Effector memory CD8-positive, alpha-beta T cell (primary cell): ENCODE measurements at regions not wholly inside any gene's neighbourhood (a gene's known extent, or its start where the extent isn't known, plus 50 kb on each side); places are given as distances from the start of the nearest gene placed in this dataset.

Experiments
- ATAC-seq: fragments of 150-1000 bp; cut with Tn5 transposase; replicated peaks from 2 replicates; pipeline ENCODE4 v1.10.0; 2021; ENCODE audit warnings: mild to moderate bottlenecking, moderate library complexity
- DNase-seq, 3 experiments: peaks; one replicate each; pipeline ENCODE4 v3.0.0; 2021
- H3K27ac Mint-ChIP-seq, 2 donors: one replicate each; pipeline ENCODE4 v1.8.0; 2022; ENCODE audit warnings: mild to moderate bottlenecking in 2 of 2, mixed read lengths in 2 of 2, moderate library complexity in 2 of 2
- H3K27me3 Mint-ChIP-seq, 2 donors: one replicate each; pipeline ENCODE4 v1.8.0; 2022; ENCODE audit warnings: mixed read lengths in 2 of 2
- H3K36me3 Mint-ChIP-seq: one replicate; pipeline ENCODE4 v1.8.0; 2022; ENCODE audit warnings: mild to moderate bottlenecking, moderate library complexity, mixed read lengths; ENCODE audit not compliant: insufficient read depth
- H3K4me1 Mint-ChIP-seq, 2 donors: one replicate each; pipeline ENCODE4 v1.8.0; 2022; ENCODE audit warnings: low read depth in 2 of 2, mixed read lengths in 2 of 2
- H3K4me3 Mint-ChIP-seq, 2 donors: one replicate each; pipeline ENCODE4 v1.8.0; 2022; ENCODE audit warnings: mild to moderate bottlenecking in 2 of 2, mixed read lengths in 2 of 2, moderate library complexity in 2 of 2
- H3K9me3 Mint-ChIP-seq, 2 donors: one replicate each; pipeline ENCODE4 v1.8.0; 2022; ENCODE audit warnings: mixed read lengths in 2 of 2

DNA sequence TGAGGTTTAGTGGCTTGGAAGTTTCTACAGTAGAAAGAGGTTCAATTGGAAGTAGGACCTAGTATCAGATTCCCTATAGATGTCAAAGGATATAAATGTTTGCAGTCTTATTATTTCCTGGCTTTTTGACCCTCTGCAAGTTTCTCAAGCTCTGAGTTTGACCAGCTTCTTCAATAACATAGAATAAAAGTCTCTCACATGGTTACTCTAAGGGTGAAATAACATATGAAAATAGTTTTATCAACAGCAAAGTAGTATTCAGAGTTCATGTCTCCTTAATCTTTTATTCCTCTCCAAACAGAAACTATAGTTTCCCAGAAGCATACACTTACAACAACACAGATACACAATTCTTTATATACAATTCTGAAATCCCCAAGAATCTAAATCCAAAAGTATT, 132.9 kb upstream of the RND3 start:
- Mint-ChIP-seq H3K4me3 (no peak overlapping the region), H3K36me3 (no peaks in the 10 kb centered on the region), H3K9me3 (no peaks in the 10 kb centered on the region), H3K27me3 (no peaks in the 10 kb centered on the region), H3K27ac (no peak overlapping the region), H3K4me1 (peaks cover 0 to 2% of the 10 kb centered on the region in 2 donors)
- ATAC-seq, result no peak
- DNase-seq, result no peak

DNA sequence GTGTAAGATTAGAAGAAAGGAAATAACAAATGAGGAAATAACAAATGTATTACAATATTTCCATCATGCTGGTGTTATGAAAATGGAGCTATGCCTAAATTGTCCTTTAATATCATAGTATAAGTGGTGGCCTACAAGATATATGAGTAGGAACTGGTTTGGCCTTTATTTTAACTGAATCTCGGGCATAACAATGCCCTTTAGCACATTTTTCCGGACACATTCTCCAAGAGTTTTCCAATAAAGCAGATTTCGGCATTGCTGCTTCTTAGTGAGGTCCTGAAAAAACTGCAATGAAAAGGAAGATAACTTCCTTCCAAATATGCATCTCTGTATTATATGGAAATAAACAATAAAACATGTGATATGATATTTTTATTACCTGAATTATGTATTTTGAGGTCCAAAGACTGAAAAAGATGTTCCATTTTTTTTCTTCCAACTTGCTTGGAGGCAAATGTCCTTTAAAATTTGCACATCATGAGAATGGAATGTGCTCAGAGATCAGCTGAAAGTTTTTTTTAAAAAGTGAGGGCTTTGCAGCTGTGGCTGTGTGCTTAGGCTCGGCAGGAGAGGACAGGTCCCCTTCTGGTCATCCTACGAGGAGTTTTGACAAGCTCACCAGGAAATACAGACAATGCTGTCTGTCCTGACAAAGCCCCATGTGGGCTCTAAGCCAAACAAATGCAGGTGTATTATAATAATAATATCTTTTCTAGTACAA, 132.3 kb upstream of the RND3 start:
- Mint-ChIP-seq H3K27me3 (no peaks in the 10 kb centered on the region), H3K36me3 (no peaks in the 10 kb centered on the region), H3K4me1 (peaks cover 0 to 2% of the 10 kb centered on the region in 2 donors), H3K9me3 (no peaks in the 10 kb centered on the region), H3K4me3 (no peak overlapping the region), H3K27ac (no peak overlapping the region)
- DNase-seq (no peak), ATAC-seq (no peak)

DNA sequence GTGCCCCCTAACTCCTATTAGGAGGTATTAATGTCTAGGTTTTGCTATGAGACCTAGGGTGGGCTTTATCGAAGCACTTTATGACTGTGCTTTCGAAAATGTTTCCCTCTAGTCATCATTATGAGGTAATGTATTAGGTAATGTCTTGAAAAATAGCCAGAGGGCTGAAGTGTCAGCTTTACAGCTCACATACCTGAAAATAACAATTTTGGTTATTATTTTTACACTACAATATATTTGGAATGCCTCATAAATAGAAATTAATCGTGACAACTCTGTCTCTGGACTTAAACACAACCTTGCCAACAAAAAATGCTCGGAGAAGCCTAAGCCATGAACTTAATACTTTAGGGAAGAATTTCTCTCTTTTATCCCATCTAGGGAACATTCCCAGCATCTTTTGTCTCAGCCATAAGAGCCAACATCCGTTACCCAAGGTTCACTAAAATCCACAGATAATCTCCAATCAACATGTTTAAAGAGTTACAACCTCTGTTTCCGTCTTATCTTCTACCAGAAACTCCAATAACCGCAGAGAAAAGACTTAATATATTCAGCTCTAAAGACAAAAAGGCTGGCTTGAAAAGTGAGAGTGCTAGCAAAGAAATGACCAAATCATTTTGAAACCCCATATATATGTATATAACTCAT, 130.9 kb upstream of the RND3 start:
- no peaks in the 10 kb centered on the region for H3K4me1 Mint-ChIP-seq
- H3K9me3 Mint-ChIP-seq, result no peaks in the 10 kb centered on the region
- ATAC-seq (no peak), DNase-seq (no peak)
- no peak overlapping the region for H3K4me3 Mint-ChIP-seq
- H3K27me3 Mint-ChIP-seq, result no peaks in the 10 kb centered on the region
- H3K36me3 Mint-ChIP-seq, result no peaks in the 10 kb centered on the region
- no peak overlapping the region for H3K27ac Mint-ChIP-seq

DNA sequence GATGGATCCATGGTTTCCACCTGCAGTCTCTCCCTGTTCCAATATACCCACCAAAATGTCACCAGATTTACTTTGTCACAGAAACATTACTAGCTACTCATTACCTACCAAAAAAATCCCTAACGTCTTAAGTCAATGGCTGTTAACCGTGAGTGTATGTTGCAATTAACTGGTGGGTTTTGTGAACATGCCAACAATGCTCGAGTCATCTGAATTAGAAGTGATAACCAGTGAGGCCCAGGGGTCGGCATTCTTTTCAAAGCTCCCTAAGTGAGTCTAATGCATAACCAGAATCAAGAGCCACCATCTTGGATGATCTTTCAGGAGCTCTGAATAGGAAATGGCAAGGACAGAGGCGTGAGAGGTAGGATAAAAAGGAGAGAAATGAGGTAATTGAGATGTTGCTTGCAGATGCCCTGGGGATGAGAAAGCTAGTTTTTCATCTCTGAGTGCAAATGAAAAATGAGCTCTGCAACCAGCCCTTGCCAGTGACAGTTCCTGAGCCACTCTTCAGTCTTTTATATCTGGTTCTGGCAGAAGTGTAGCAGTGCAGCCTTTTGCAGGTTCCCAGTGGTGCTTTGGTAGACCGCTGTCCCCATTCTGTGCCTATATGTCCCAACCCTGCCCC, 130.0 kb upstream of the RND3 start:
- Mint-ChIP-seq H3K9me3 (no peaks in the 10 kb centered on the region), H3K36me3 (no peaks in the 10 kb centered on the region), H3K4me3 (no peak overlapping the region), H3K4me1 (no peaks in the 10 kb centered on the region), H3K27me3 (no peaks in the 10 kb centered on the region), H3K27ac (no peak overlapping the region)
- ATAC-seq (no peak), DNase-seq (no peak)

DNA sequence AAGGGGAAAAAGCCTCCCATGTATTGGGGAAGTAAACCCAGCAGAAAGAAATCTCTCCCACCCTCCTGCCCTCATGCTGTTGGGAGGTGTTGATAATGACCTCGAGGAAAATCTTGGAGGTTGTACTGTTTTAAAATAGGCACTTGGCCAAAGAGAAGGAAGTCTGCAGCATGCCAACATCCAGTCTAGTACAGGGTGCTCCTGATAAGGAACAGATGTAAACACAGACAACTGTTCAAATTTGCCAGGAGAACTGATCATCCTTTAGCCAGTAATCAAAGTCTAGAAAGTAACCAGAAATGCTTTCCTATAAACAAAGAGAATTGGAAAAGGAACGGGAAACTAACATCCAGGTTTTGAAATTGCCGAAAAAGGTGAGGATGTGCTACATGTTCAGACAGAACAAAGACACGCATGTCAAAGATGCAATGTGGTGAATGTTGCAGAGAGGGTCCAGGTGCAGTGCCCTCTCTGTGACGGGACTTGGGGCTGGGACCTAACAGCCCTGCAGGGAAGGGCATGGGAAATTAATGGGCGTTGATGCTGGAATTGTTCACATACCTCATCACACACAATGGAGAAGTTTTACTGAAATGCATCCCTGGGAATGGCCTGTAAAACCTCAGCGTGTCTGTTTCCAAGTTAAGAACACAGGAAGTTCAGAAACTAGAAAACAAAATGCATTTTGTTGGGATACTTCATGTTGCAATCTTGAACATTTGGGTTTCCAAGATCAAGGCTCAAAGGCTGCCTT, 125.7 kb upstream of the RND3 start:
- no peak overlapping the region for H3K4me3 Mint-ChIP-seq
- DNase-seq (no peak), ATAC-seq (no peak)
- no peaks in the 10 kb centered on the region for H3K36me3 Mint-ChIP-seq
- no peaks in the 10 kb centered on the region for H3K9me3 Mint-ChIP-seq
- H3K27me3 Mint-ChIP-seq, result no peaks in the 10 kb centered on the region
- no peaks in the 10 kb centered on the region for H3K4me1 Mint-ChIP-seq
- H3K27ac Mint-ChIP-seq, result no peak overlapping the region

DNA sequence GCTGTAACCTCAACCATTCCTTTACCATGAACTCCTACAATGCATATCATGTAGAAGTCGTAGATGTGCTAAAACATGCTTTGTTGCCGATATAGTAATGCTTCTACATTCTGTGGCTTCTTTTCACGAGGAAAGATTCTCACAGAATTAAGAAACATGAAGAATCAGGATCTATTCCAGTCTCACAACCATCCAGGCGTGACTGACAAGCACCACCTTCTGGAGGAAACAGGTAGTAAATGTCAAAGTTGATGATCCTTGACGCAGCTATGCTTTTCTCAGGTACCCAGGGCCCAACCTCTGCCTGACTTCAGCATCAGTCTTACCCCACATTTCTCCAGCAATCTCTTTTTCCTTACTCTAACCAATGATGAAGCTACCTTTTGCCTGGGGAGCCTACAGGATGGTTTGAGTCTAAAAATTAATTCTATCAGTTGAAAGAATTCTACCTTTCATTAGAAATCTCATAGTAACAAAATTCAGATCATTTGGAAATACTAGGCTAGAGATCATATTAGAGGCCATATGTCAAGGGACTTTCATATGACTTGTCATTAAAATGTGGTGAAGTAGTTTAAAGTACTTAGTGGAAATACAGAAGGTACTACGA, 123.3 kb upstream of the RND3 start:
- Mint-ChIP-seq H3K4me1 (no peaks in the 10 kb centered on the region), H3K4me3 (no peak overlapping the region), H3K27me3 (no peaks in the 10 kb centered on the region), H3K36me3 (no peaks in the 10 kb centered on the region), H3K27ac (no peak overlapping the region), H3K9me3 (no peaks in the 10 kb centered on the region)
- no peak for ATAC-seq
- DNase-seq, result no peak

DNA sequence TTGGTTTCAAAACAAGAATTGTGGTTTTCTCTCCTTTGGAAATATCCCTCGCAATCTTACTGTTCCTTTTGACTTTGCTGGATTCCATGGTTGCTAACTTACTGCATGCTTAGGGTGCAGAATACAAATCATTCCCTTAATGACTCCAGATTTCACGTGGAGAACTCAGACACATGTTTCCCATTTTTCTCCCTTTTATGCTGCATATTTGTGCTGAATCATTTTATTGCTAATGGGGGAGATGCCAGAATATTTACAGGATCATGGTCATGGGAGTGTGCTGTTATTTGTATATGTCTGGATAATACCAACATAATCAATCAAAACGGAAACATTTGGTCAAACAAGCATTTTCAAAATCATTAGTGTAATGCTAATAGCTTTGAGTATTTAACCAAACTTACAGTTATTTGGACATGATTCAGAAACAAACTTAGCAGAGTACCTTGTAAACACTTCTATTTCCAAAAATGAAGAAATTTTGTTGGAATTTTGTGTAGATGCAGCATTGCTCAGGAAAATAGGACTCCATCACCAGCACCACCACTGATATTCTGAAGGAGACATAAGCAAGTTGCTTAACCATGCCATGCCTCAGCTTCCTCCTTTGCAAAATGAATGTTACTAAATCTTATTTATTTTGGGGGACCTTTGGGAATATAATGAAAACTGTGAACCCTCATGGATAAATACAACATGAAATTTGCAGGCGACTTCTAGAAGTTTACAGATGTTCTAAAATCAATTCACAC, 122.5 kb upstream of the RND3 start:
- H3K27ac Mint-ChIP-seq, result no peak overlapping the region
- DNase-seq (no peak), ATAC-seq (no peak)
- H3K36me3 Mint-ChIP-seq, result no peaks in the 10 kb centered on the region
- no peaks in the 10 kb centered on the region for H3K9me3 Mint-ChIP-seq
- no peak overlapping the region for H3K4me3 Mint-ChIP-seq
- no peaks in the 10 kb centered on the region for H3K4me1 Mint-ChIP-seq
- no peaks in the 10 kb centered on the region for H3K27me3 Mint-ChIP-seq

DNA sequence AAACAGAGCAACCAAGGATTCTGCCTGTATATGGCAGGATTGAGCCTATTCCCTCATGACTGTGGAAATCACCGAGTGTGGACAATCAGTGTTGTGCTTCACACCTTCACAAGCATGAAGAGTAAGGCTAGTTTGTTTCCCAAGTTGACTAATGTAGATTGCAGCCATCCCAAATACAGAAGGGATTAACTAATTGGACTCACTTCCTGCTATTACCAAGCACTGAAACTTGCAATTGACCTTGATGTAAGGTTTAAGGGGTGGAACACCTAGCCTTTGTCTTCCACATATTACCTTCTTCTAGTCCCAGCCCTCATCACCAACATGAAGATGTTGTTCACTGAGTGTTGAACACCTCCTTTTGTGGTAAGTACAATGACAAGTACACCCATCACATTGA, 120.9 kb upstream of the RND3 start:
- no peaks in the 10 kb centered on the region for H3K27me3 Mint-ChIP-seq
- H3K9me3 Mint-ChIP-seq, result no peaks in the 10 kb centered on the region
- no peak for DNase-seq

DNA sequence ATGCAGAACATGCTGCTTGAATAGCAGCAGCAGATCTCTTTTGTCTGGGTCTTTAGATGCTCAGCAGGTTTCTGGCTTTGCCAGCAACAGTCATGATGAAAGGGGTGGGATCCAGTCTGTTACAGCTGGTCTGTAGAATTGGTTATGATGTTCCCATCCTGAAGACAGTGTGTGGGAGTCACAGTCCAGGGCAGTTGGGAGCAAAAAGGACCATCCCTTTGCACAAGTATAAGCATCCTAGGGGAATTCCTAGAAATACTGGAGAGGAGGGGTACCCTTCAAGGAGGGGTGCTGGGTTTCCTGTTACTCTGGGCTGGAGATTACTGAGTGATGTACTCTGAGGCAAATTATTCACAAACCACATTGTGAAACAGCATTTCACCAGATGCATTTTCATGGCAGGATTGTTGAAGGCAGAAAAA, 119.9 kb upstream of the RND3 start:
- ATAC-seq (no peak), DNase-seq (no peak)
- H3K27ac Mint-ChIP-seq, result no peak overlapping the region
- no peaks in the 10 kb centered on the region for H3K36me3 Mint-ChIP-seq
- no peak overlapping the region for H3K4me3 Mint-ChIP-seq
- no peaks in the 10 kb centered on the region for H3K9me3 Mint-ChIP-seq
- no peaks in the 10 kb centered on the region for H3K4me1 Mint-ChIP-seq
- no peaks in the 10 kb centered on the region for H3K27me3 Mint-ChIP-seq

More for the DNA sequence above, 120.9 kb upstream of the RND3 start:
- Mint-ChIP-seq H3K36me3 (no peaks in the 10 kb centered on the region), H3K4me1 (no peaks in the 10 kb centered on the region), H3K27ac (no peak overlapping the region), H3K4me3 (no peak overlapping the region)
- no peak for ATAC-seq

DNA sequence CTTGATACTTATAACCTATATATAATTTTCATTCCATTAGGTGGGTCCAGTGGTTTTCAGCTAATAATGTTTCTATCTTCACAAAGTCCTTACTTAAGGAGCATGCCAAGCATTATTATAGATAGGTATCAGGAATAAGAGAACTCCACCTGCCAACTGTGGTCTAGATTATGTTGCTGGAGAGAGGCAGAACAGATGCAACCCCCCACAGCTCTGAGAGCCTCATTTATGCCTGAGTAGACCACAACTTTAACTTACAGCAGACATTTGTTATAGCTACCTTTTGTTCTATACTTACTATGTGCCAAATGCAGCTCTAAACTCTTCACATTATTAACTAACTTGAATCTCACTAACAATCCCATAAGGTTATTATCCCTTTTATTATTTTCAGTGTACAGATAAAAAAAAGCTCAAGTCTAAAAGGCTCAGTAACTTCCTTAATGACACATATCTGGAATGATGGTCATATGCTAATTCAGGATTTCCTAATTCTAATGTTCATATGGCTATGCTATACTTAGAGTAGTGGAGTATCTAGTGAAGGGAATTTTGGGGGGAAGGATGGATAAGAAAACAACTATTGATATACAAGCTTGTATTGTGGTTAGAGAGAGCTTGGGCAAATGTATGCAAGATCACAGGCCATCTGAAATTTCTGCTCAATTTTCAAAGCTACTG, 119.1 kb upstream of the RND3 start:
- DNase-seq, result no peak
- no peaks in the 10 kb centered on the region for H3K4me1 Mint-ChIP-seq
- no peaks in the 10 kb centered on the region for H3K27me3 Mint-ChIP-seq
- no peaks in the 10 kb centered on the region for H3K36me3 Mint-ChIP-seq
- no peak overlapping the region for H3K4me3 Mint-ChIP-seq
- H3K9me3 Mint-ChIP-seq, result no peaks in the 10 kb centered on the region
- ATAC-seq, result no peak
- no peak overlapping the region for H3K27ac Mint-ChIP-seq

DNA sequence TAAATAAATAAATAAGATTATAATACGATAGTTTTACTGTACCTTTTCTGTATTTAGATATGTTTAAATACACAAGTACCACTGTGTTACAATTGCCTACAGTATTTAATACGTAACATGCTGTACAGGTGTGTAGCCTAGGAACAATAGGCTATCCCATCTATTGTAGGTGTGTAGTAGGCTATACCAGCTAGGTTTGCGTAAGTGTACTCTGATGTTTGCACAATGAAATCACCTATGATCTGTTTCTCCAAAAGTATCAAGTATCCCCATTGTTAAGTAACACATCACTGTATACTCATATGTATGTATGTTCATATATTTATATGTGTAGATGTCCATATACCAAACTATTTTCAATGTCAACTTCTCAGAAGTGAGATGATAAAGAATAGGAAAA, 118.2 kb upstream of the RND3 start:
- H3K36me3 Mint-ChIP-seq, result no peaks in the 10 kb centered on the region
- no peaks in the 10 kb centered on the region for H3K4me1 Mint-ChIP-seq
- DNase-seq (no peak), ATAC-seq (no peak)
- H3K27me3 Mint-ChIP-seq, result no peaks in the 10 kb centered on the region
- H3K27ac Mint-ChIP-seq, result no peak overlapping the region
- H3K4me3 Mint-ChIP-seq, result no peak overlapping the region
- no peaks in the 10 kb centered on the region for H3K9me3 Mint-ChIP-seq

DNA sequence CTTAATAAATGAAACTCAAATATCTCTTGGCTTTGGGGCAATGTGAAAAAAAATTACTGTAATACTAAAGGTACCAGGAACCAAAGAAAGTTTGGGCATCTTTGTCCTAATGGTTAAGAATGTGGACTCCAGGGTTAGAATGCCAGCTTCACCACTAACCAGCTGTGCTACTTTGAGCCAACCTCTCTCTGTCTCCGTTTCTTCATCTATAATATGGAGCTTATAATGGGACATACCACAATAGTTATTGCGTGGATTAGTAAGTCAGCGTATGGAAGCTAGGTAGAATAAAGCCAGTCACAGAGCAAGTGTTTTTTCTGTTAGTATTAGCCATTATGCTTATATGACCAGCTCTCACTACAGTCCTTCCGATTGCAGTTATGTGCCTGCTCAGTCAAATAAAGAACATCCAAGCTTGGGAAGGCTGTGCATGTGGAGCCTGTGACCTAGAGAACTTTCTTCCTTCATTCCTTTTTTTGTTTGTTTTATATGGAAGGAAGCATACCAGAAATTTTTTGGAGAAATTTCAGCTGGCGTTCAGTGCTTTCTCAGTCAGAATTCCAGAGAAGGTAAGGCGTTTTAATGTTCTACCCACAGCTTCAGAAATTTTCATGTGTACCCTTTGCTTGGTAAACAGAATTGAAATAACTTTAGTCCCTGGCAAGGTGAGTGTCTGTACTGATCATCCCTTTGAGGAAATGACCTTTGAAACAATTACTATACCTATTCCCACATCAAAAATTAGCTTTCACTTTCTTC, 114.0 kb upstream of the RND3 start:
- DNase-seq, result no peak
- Mint-ChIP-seq H3K4me3 (no peak overlapping the region), H3K27me3 (no peaks in the 10 kb centered on the region), H3K36me3 (no peaks in the 10 kb centered on the region), H3K9me3 (no peaks in the 10 kb centered on the region), H3K27ac (no peak overlapping the region), H3K4me1 (no peaks in the 10 kb centered on the region)
- no peak for ATAC-seq
